Endothelial cell of umbilical vein (primary cell): ENCODE measurements at regions not wholly inside any gene's neighbourhood (a gene's known extent, or its start where the extent isn't known, plus 50 kb on each side); places are given as distances from the start of the nearest gene placed in this dataset.

Source experiments
- BruUV-seq: library from RNA; stranded (reverse); fragments of 400-500 nt; replicated peaks from 2 replicates; lab custom pipeline; 2021; lab: Mats Ljungman, UMichigan
- CTCF ChIA-PET: fragments of 300-600, 350-600 bp; sonication (Branson Sonifier 250); formaldehyde crosslinking; loops from one replicate; lab custom pipeline; 2021; ENCODE audit warnings: antibody characterized with exemption, inconsistent platforms; lab: Charles Lee
- POLR2A ChIA-PET: fragments of 300-600, 350-600 bp; sonication (Branson Sonifier 250); formaldehyde crosslinking; loops from one replicate; lab custom pipeline; 2021; ENCODE audit warnings: antibody characterized with exemption, inconsistent platforms; lab: Charles Lee
- DNase-seq: peaks from one replicate; pipeline ENCODE4 v3.0.0-alpha.2; 2011; ENCODE audit warnings: low read depth, low spot score
- FAIRE-seq: peaks from 2 replicates; lab custom pipeline; 2011; peaks lifted over from hg19 to GRCh38; lab: Jason Lieb, UNC
- H2AFZ ChIP-seq: 2 replicates; pipeline ENCODE4 v1.6.0; 2012; ENCODE audit warnings: low read depth, low read length, control low read depth, inconsistent platforms
- H3K27ac ChIP-seq: 2 replicates; pipeline ENCODE4 v1.5.1; 2011; ENCODE audit warnings: low read depth, mild to moderate bottlenecking, control low read depth, low read length, moderate library complexity; ENCODE audit not compliant: insufficient read depth
- H3K27me3 ChIP-seq, 2 experiments: 2 replicates each; pipeline versions ENCODE4 v1.6.0 to v1.6.1; 2011; ENCODE audit warnings: low read length in 2 of 2, mixed read lengths in 1 of 2; ENCODE audit not compliant: control insufficient read depth in 2 of 2, insufficient read depth in 2 of 2
- H3K36me3 ChIP-seq, 2 experiments: 2 replicates in 1 of 2; 3 replicates in 1 of 2; pipeline ENCODE4 v1.5.1; 2011; ENCODE audit warnings: low read length in 2 of 2, mild to moderate bottlenecking in 1 of 2, moderate library complexity in 1 of 2; ENCODE audit not compliant: control insufficient read depth in 2 of 2, insufficient read depth in 2 of 2; ENCODE audit errors: extremely low read depth in 1 of 2
- H3K4me1 ChIP-seq: 3 replicates; pipeline ENCODE4 v1.5.1; 2011; ENCODE audit warnings: mild to moderate bottlenecking, low read length; ENCODE audit not compliant: control insufficient read depth, insufficient read depth; ENCODE audit errors: extremely low read depth
- H3K4me2 ChIP-seq: 2 replicates; pipeline ENCODE4 v1.6.1; 2011; ENCODE audit warnings: low read length, control low read depth, mixed read lengths; ENCODE audit not compliant: insufficient read depth
- H3K4me3 ChIP-seq, 3 experiments: fragments of 200-600 bp in 1 of 3; sonication (generic), shearing (Covaris generic) in 1 of 3; replicated peaks in 1 of 3; 2 replicates each; pipeline ENCODE4 v1.5.1; 2011 to 2016; ENCODE audit warnings: control low read depth in 3 of 3, low read length in 3 of 3, mild to moderate bottlenecking in 2 of 3, inconsistent platforms in 1 of 3, low read depth in 1 of 3, moderate library complexity in 1 of 3; ENCODE audit not compliant: insufficient read depth in 1 of 3
- H3K79me2 ChIP-seq: 2 replicates; pipeline ENCODE4 v1.6.0; 2012; ENCODE audit warnings: low read length, inconsistent platforms; ENCODE audit not compliant: control insufficient read depth, insufficient read depth
- H3K9ac ChIP-seq: replicated peaks from 2 replicates; pipeline ENCODE3; 2011; ENCODE audit warnings: low read length, control low read depth; ENCODE audit not compliant: insufficient read depth; ENCODE audit errors: extremely low read depth
- H3K9me1 ChIP-seq: replicated peaks from 3 replicates; pipeline ENCODE4 v1.6.0; 2011; ENCODE audit warnings: mild to moderate bottlenecking, low read length; ENCODE audit not compliant: control insufficient read depth, insufficient read depth; ENCODE audit errors: extremely low read depth
- H3K9me3 ChIP-seq: replicated peaks from 2 replicates; pipeline ENCODE4 v1.5.1; 2012; ENCODE audit warnings: low read length, inconsistent platforms; ENCODE audit not compliant: control insufficient read depth, insufficient read depth
- H4K20me1 ChIP-seq: replicated peaks from 2 replicates; pipeline ENCODE3; 2011; ENCODE audit warnings: mild to moderate bottlenecking, low read length; ENCODE audit not compliant: control insufficient read depth, insufficient read depth; ENCODE audit errors: extremely low read depth
- FOS ChIP-seq: IDR thresholded peaks from 2 replicates; pipeline ENCODE4 v1.6.1; 2011; ENCODE audit warnings: mild to moderate bottlenecking, low read length, moderate library complexity, borderline replicate concordance; ENCODE audit not compliant: insufficient read depth
- GATA2 ChIP-seq: IDR thresholded peaks from 2 replicates; pipeline ENCODE4 v1.7.0; 2011; ENCODE audit warnings: low read depth, mild to moderate bottlenecking, moderate library complexity, mixed read lengths, low read length; ENCODE audit not compliant: insufficient read length, insufficient read depth
- JUN ChIP-seq: IDR thresholded peaks from 2 replicates; pipeline ENCODE4 v1.6.1; 2011; ENCODE audit warnings: borderline replicate concordance, low read depth; ENCODE audit not compliant: insufficient read length, insufficient read depth
- MYC ChIP-seq: IDR thresholded peaks from one replicate; pipeline ENCODE4 v1.6.1; 2011; ENCODE audit warnings: mild to moderate bottlenecking, low read depth, low read length
- POLR2A ChIP-seq: IDR thresholded peaks from 2 replicates; pipeline ENCODE4 v1.6.1; 2012; ENCODE audit warnings: low read depth, mild to moderate bottlenecking, control low read depth, low read length
- POLR2AphosphoS5 ChIP-seq: IDR thresholded peaks from 2 replicates; pipeline ENCODE4 v1.6.1; 2012; ENCODE audit warnings: low read depth, mild to moderate bottlenecking, control low read depth, low read length, moderate library complexity; ENCODE audit not compliant: insufficient read depth
- dilution Hi-C: fragments of 300-500 bp; cut with MboI; formaldehyde crosslinking; loops from one replicate; pipeline ENCODE4 v1.15.0; 2019; ENCODE audit warnings: low sequenced_read_pairs; ENCODE audit not compliant: extremely low pct_ligation_motif_present
- intact Hi-C: fragments of 100-400 bp; cut with micrococcal nuclease; formaldehyde crosslinking; loops from one replicate; pipeline ENCODE4 v1.10.0; 2022
- TF ChIP-seq, protein P1 (sequence below): IDR thresholded peaks from 2 replicates; pipeline ENCODE4 v1.6.1; 2011; ENCODE audit not compliant: insufficient read depth, insufficient read length
- TF ChIP-seq, protein P2 (sequence below), 2 donors: IDR thresholded peaks; 1 replicate in 1 of 2; 2 replicates in 1 of 2; pipeline ENCODE4 v1.5.1; 2011; ENCODE audit warnings: low read length in 2 of 2, mild to moderate bottlenecking in 2 of 2, moderate library complexity in 2 of 2, control low read depth in 1 of 2, inconsistent platforms in 1 of 2, low read depth in 1 of 2; ENCODE audit not compliant: insufficient read depth in 1 of 2; ENCODE audit errors: extremely low read depth in 1 of 2

GRCh38 chr13:74555276-74555625 lies 421.0 kb upstream of the KLF12 start:
- TF ChIP-seq GATA2, result no peak
- no peak for TF ChIP-seq POLR2AphosphoS5
- TF ChIP-seq, protein P1, sequence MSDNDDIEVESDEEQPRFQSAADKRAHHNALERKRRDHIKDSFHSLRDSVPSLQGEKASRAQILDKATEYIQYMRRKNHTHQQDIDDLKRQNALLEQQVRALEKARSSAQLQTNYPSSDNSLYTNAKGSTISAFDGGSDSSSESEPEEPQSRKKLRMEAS, result no peak
- TF ChIP-seq FOS, result no peak
- no peak for TF ChIP-seq POLR2A
- no peak for TF ChIP-seq JUN
- dilution Hi-C loops (no loop called here), intact Hi-C loops (no loop called here)
- Histone ChIP-seq H3K9me3 (no peaks in the 10 kb centered on the region), H3K4me2 (no peak overlapping the region), H3K36me3 (no peaks in the 10 kb centered on the region), H3K4me1 (no peaks in the 10 kb centered on the region), H3K27me3 (peaks cover 0 to 2% of the 10 kb centered on the region in 2 experiments), H3K9ac (no peak overlapping the region), H3K27ac (no peak overlapping the region), H3K9me1 (no peaks in the 10 kb centered on the region), H3K4me3 (no peak overlapping the region), H4K20me1 (no peaks in the 10 kb centered on the region), H3K79me2 (no peaks in the 10 kb centered on the region), H2AFZ (no peak overlapping the region)
- ChIA-PET POLR2A (no interaction called here), CTCF (interaction anchor here (1.1 to 1.4 kb wide), 2 partner anchors 19 to 269 kb away, joined by 3 read pairs; no protein-coding TSS in a partner anchor)
- FAIRE-seq, result no peak
- DNase-seq, result no peak
- no TSS peak for BruUV-seq

DNA sequence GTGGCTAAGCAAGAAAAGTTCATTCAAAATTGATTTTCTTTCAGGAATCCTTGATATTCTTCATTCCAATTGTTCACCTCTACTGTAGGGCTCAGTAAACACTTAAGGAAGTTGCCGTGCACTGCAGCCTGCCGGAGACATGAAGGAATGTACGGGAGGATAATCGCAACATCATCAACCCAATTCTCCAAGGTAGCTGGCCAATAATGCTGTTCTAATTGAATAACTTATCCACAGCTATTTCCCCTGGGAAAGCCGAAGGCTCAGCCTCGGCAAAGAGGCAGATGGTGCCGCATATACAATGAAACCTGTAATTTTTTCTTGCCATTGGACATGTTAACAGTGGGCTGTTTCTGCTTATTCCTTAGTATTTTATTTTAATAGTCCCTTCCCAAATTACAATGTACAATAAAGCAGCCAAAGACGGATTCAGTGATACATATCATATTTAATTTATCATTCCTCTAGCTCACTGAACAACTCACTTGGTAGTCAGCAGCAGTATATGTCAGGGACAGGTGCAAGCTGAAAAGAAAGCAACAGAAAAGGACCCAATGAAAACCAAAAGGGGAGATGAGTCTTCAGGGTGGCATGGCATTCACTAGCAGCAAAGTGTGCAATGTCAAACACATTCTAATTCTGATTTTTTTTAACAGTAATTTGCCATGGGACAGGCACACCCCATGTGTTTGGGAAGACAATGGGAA lies 420.5 kb upstream of the KLF12 start:
- no peak overlapping the region for H2AFZ ChIP-seq
- BruUV-seq, result no TSS peak
- FAIRE-seq, result no peak

More for the DNA sequence above, 420.5 kb upstream of the KLF12 start:
- Histone ChIP-seq H3K4me2 (no peak overlapping the region), H3K9me1 (no peaks in the 10 kb centered on the region), H3K4me1 (no peaks in the 10 kb centered on the region), H3K79me2 (no peaks in the 10 kb centered on the region), H3K27ac (no peak overlapping the region), H3K9ac (no peak overlapping the region), H3K9me3 (no peaks in the 10 kb centered on the region), H3K36me3 (no peaks in the 10 kb centered on the region), H3K27me3 (peaks cover 0 to 2% of the 10 kb centered on the region in 2 experiments), H4K20me1 (no peaks in the 10 kb centered on the region), H3K4me3 (no peak overlapping the region)
- TF ChIP-seq MYC (no peak), POLR2AphosphoS5 (no peak), JUN (no peak), GATA2 (no peak), FOS (no peak)
- TF ChIP-seq, protein P2, sequence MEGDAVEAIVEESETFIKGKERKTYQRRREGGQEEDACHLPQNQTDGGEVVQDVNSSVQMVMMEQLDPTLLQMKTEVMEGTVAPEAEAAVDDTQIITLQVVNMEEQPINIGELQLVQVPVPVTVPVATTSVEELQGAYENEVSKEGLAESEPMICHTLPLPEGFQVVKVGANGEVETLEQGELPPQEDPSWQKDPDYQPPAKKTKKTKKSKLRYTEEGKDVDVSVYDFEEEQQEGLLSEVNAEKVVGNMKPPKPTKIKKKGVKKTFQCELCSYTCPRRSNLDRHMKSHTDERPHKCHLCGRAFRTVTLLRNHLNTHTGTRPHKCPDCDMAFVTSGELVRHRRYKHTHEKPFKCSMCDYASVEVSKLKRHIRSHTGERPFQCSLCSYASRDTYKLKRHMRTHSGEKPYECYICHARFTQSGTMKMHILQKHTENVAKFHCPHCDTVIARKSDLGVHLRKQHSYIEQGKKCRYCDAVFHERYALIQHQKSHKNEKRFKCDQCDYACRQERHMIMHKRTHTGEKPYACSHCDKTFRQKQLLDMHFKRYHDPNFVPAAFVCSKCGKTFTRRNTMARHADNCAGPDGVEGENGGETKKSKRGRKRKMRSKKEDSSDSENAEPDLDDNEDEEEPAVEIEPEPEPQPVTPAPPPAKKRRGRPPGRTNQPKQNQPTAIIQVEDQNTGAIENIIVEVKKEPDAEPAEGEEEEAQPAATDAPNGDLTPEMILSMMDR (IDR thresholded peaks at IDR 0.05; ENCODE audit: extremely low read depth in 1 of 2, insufficient read depth in 1 of 2, low read depth in 1 of 2, low read length in 2 of 2), result no peak
- TF ChIP-seq, protein P1, result no peak
- DNase-seq, result no peak
- intact Hi-C loops, result no loop called here
- CTCF ChIA-PET, result interaction anchor here (1.1 to 1.4 kb wide), 2 partner anchors 19 to 268 kb away, joined by 3 read pairs; no protein-coding TSS in a partner anchor
- dilution Hi-C loops, result no loop called here
- POLR2A ChIA-PET, result no interaction called here
